HEK293 (cell line): ENCODE measurements at regions not wholly inside any gene's neighbourhood (a gene's known extent, or its start where the extent isn't known, plus 50 kb on each side); places are given as distances from the start of the nearest gene placed in this dataset.

Source experiments
- YY1 ChIP-seq: fragments of 450-650 bp; formaldehyde crosslinking; IDR thresholded peaks from 2 replicates; pipeline ENCODE4 v1.5.1; 2018; ENCODE audit warnings: missing biosample characterization, missing genetic modification characterization
- ZBTB7A ChIP-seq: fragments of 450-650 bp; formaldehyde crosslinking; IDR thresholded peaks from 2 replicates; pipeline ENCODE4 v1.5.1; 2016; ENCODE audit warnings: low read depth, missing biosample characterization, missing genetic modification characterization
- ZFP69B ChIP-seq: fragments of 450-650 bp; formaldehyde crosslinking; IDR thresholded peaks from 2 replicates; pipeline ENCODE4 v1.5.1; 2016; ENCODE audit warnings: missing biosample characterization, missing genetic modification characterization
- ZIC2 ChIP-seq: fragments of 450-650 bp; formaldehyde crosslinking; IDR thresholded peaks from 2 replicates; pipeline ENCODE4 v1.5.1; 2016; ENCODE audit warnings: missing biosample characterization, missing genetic modification characterization
- ZNF292 ChIP-seq: fragments of 450-650 bp; formaldehyde crosslinking; IDR thresholded peaks from 2 replicates; pipeline ENCODE4 v1.5.1; 2016; ENCODE audit warnings: low read depth, missing biosample characterization, missing genetic modification characterization, borderline replicate concordance
- ZNF426 ChIP-seq: fragments of 450-650 bp; formaldehyde crosslinking; IDR thresholded peaks from 2 replicates; pipeline ENCODE4 v1.5.1; 2017; ENCODE audit warnings: missing biosample characterization, missing genetic modification characterization, mild to moderate bottlenecking, inconsistent platforms, moderate library complexity
- ZNF48 ChIP-seq: fragments of 450-650 bp; formaldehyde crosslinking; IDR thresholded peaks from 2 replicates; pipeline ENCODE4 v1.5.1; 2016; ENCODE audit warnings: missing biosample characterization, missing genetic modification characterization
- ZNF561 ChIP-seq: fragments of 450-650 bp; IDR thresholded peaks from 2 replicates; pipeline ENCODE4 v1.5.1; 2018; ENCODE audit warnings: missing biosample characterization, missing genetic modification characterization, borderline replicate concordance
- TF ChIP-seq, protein P1 (sequence below): fragments of 450-650 bp; formaldehyde crosslinking; IDR thresholded peaks from 2 replicates; pipeline ENCODE4 v1.5.1; 2016; ENCODE audit warnings: missing biosample characterization, missing genetic modification characterization
- TF ChIP-seq, protein P2 (sequence below): fragments of 450-650 bp; formaldehyde crosslinking; IDR thresholded peaks from 2 replicates; pipeline ENCODE4 v1.5.1; 2016; ENCODE audit warnings: missing biosample characterization, missing genetic modification characterization
- TF ChIP-seq, protein P3 (sequence below): fragments of 450-650 bp; formaldehyde crosslinking; IDR thresholded peaks from 2 replicates; pipeline ENCODE4 v1.5.1; 2016; ENCODE audit warnings: missing biosample characterization, missing genetic modification characterization

DNA sequence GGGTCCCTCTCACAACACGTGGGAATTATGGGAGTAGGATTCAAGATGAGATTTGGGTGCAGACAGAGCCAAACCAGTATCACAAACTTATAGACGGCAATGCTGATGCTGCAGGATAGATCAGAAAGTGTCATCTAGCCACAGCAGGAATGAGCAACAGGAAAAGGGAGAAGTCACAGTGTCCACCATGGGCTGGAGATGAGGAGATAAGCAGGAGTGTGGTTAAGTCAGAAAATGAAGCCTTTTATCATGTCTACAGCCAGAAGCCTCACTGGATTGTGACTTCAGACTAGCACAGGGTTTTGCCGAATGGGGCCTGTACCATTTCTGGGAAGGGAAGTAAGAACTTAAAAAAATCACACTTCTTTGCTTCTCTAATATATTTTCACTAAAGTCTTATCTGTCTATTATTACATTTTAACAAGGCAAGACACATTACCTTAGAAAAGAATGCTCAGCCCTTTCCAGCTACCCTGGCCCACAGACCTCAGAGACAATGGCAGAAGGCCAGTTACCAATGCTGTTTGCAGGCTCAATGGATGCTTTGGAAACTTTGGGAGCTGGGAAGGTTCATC lies 490.2 kb upstream of the SALL1 start:
- TF ChIP-seq ZNF48 (tag by site-specific recombination) (no peak), ZFP69B (tag by site-specific recombination) (no peak), ZBTB7A (tag by site-specific recombination) (no peak), ZNF426 (no peak), ZNF561 (tag by site-specific recombination) (no peak), ZIC2 (tag by site-specific recombination) (no peak), YY1 (tag by site-specific recombination) (no peak), ZNF292 (tag by site-specific recombination) (no peak)
- TF ChIP-seq, protein P1, sequence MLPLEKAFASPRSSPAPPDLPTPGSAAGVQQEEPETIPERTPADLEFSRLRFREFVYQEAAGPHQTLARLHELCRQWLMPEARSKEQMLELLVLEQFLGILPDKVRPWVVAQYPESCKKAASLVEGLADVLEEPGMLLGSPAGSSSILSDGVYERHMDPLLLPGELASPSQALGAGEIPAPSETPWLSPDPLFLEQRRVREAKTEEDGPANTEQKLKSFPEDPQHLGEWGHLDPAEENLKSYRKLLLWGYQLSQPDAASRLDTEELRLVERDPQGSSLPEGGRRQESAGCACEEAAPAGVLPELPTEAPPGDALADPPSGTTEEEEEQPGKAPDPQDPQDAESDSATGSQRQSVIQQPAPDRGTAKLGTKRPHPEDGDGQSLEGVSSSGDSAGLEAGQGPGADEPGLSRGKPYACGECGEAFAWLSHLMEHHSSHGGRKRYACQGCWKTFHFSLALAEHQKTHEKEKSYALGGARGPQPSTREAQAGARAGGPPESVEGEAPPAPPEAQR (tag by site-specific recombination), result no peak
- TF ChIP-seq, protein P2, sequence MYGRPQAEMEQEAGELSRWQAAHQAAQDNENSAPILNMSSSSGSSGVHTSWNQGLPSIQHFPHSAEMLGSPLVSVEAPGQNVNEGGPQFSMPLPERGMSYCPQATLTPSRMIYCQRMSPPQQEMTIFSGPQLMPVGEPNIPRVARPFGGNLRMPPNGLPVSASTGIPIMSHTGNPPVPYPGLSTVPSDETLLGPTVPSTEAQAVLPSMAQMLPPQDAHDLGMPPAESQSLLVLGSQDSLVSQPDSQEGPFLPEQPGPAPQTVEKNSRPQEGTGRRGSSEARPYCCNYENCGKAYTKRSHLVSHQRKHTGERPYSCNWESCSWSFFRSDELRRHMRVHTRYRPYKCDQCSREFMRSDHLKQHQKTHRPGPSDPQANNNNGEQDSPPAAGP (tag by site-specific recombination), result no peak
- TF ChIP-seq, protein P3, sequence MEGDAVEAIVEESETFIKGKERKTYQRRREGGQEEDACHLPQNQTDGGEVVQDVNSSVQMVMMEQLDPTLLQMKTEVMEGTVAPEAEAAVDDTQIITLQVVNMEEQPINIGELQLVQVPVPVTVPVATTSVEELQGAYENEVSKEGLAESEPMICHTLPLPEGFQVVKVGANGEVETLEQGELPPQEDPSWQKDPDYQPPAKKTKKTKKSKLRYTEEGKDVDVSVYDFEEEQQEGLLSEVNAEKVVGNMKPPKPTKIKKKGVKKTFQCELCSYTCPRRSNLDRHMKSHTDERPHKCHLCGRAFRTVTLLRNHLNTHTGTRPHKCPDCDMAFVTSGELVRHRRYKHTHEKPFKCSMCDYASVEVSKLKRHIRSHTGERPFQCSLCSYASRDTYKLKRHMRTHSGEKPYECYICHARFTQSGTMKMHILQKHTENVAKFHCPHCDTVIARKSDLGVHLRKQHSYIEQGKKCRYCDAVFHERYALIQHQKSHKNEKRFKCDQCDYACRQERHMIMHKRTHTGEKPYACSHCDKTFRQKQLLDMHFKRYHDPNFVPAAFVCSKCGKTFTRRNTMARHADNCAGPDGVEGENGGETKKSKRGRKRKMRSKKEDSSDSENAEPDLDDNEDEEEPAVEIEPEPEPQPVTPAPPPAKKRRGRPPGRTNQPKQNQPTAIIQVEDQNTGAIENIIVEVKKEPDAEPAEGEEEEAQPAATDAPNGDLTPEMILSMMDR (tag by site-specific recombination), result no peak
